ENCODE measurements at regions not wholly inside any gene's neighbourhood (a gene's known extent, or its start where the extent isn't known, plus 50 kb on each side); places are given as distances from the start of the nearest gene placed in this dataset.

GRCh38 chr3:88334187-88334868 is 184.6 kb downstream of the C3orf38 start:
- no peak for DNase-seq (ENCODE audit: low read depth in 2 of 2)
- Histone ChIP-seq H3K9ac (ENCODE audit: insufficient read depth, low read length) (no peak overlapping the region), H3K4me3 (replicated peaks in 1 of 4; ENCODE audit: control extremely low read depth in 1 of 4, insufficient read depth in 1 of 4, low read depth in 3 of 4, low read length in 4 of 4) (no peak overlapping the region), H3K27ac (ENCODE audit: insufficient read depth, low read length) (no peak overlapping the region), H4K20me1 (ENCODE audit: control insufficient read depth, extremely low read depth, insufficient read depth, low read length) (no peaks in the 10 kb centered on the region), H3K4me1 (ENCODE audit: control insufficient read depth, extremely low read depth, insufficient read depth, low read length) (no peaks in the 10 kb centered on the region), H3K36me3 (ENCODE audit: control insufficient read depth, insufficient read depth, low read length) (no peaks in the 10 kb centered on the region), H3K79me2 (ENCODE audit: control insufficient read depth, insufficient read depth, low read length) (no peaks in the 10 kb centered on the region), H3K9me3 (ENCODE audit: control insufficient read depth, insufficient read depth, low read depth, low read length) (no peaks in the 10 kb centered on the region), H2AFZ (ENCODE audit: low read length) (no peak overlapping the region), H3K27me3 (ENCODE audit: control insufficient read depth, insufficient read depth, low read length) (no peaks in the 10 kb centered on the region), H3K4me2 (ENCODE audit: extremely low read depth, insufficient read depth, low read length) (no peak overlapping the region)
- TF ChIP-seq, protein P1, sequence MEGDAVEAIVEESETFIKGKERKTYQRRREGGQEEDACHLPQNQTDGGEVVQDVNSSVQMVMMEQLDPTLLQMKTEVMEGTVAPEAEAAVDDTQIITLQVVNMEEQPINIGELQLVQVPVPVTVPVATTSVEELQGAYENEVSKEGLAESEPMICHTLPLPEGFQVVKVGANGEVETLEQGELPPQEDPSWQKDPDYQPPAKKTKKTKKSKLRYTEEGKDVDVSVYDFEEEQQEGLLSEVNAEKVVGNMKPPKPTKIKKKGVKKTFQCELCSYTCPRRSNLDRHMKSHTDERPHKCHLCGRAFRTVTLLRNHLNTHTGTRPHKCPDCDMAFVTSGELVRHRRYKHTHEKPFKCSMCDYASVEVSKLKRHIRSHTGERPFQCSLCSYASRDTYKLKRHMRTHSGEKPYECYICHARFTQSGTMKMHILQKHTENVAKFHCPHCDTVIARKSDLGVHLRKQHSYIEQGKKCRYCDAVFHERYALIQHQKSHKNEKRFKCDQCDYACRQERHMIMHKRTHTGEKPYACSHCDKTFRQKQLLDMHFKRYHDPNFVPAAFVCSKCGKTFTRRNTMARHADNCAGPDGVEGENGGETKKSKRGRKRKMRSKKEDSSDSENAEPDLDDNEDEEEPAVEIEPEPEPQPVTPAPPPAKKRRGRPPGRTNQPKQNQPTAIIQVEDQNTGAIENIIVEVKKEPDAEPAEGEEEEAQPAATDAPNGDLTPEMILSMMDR (conservative IDR thresholded peaks at IDR 0.05 in 1 of 2, IDR thresholded peaks at IDR 0.05 in 1 of 2; ENCODE audit: low read depth in 1 of 2, low read length in 2 of 2): no peak
- TF ChIP-seq EZH2 (IDR thresholded peaks at IDR 0.05; ENCODE audit: low read length, missing control alignments): no peak

DNA sequence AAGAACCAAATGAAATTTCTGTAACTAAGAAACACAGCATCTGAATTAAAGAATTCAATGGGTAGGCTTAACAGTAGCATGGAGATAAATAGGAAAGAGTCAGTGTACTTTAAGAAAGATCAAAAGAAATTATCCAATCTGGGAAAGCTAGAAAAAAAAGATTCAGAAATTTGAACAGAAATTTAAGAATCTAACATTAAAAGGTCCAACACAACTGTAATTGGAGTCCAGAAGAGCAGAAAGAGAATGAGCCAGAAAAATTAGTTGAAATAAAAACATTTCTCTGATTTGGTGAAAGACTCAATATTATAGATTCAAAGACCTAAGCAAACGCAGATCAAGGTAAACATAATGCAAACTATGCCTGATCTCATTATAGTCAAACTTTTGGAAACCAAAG is 187.1 kb downstream of the C3orf38 start:
- Histone ChIP-seq H3K27me3 (ENCODE audit: control insufficient read depth, insufficient read depth, low read length) (no peaks in the 10 kb centered on the region), H3K27ac (ENCODE audit: insufficient read depth, low read length) (no peak overlapping the region), H3K9me3 (ENCODE audit: control insufficient read depth, insufficient read depth, low read depth, low read length) (no peaks in the 10 kb centered on the region), H3K9ac (ENCODE audit: insufficient read depth, low read length) (no peak overlapping the region), H3K4me1 (ENCODE audit: control insufficient read depth, extremely low read depth, insufficient read depth, low read length) (no peaks in the 10 kb centered on the region), H3K36me3 (ENCODE audit: control insufficient read depth, insufficient read depth, low read length) (no peaks in the 10 kb centered on the region), H4K20me1 (ENCODE audit: control insufficient read depth, extremely low read depth, insufficient read depth, low read length) (no peaks in the 10 kb centered on the region), H3K4me2 (ENCODE audit: extremely low read depth, insufficient read depth, low read length) (no peak overlapping the region), H3K4me3 (replicated peaks in 1 of 4; ENCODE audit: control extremely low read depth in 1 of 4, insufficient read depth in 1 of 4, low read depth in 3 of 4, low read length in 4 of 4) (no peak overlapping the region), H3K79me2 (ENCODE audit: control insufficient read depth, insufficient read depth, low read length) (no peaks in the 10 kb centered on the region), H2AFZ (ENCODE audit: low read length) (no peak overlapping the region)
- no peak for DNase-seq (ENCODE audit: low read depth in 2 of 2)
- no peak for TF ChIP-seq EZH2 (IDR thresholded peaks at IDR 0.05; ENCODE audit: low read length, missing control alignments)
- TF ChIP-seq, protein P1 (conservative IDR thresholded peaks at IDR 0.05 in 1 of 2, IDR thresholded peaks at IDR 0.05 in 1 of 2; ENCODE audit: low read depth in 1 of 2, low read length in 2 of 2): no peak

DNA sequence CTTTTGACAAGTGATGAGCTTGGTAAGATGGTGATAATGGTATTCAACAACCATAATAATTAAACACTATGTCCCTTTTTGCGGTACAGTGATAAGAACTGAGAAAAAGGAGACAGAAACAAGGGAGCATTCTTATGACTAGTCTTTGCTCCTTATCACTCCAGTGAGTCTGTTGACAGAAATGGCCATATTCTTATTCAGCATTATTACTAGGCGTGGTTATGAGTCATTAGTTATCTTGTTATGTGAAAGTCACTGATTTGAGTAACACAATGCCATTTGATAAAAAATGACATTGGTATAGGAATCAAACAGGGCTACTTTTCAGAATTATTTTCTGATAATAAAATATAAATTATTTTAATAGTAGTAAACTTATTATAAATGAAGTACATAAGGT is 193.5 kb downstream of the C3orf38 start:
- H3K27me3 ChIP-seq (ENCODE audit: control insufficient read depth, insufficient read depth, low read length): no peaks in the 10 kb centered on the region
- no peaks in the 10 kb centered on the region for H3K4me1 ChIP-seq (ENCODE audit: control insufficient read depth, extremely low read depth, insufficient read depth, low read length)
- H4K20me1 ChIP-seq (ENCODE audit: control insufficient read depth, extremely low read depth, insufficient read depth, low read length): no peaks in the 10 kb centered on the region
- H3K9ac ChIP-seq (ENCODE audit: insufficient read depth, low read length): no peak overlapping the region
- no peak overlapping the region for H3K27ac ChIP-seq (ENCODE audit: insufficient read depth, low read length)
- H3K9me3 ChIP-seq (ENCODE audit: control insufficient read depth, insufficient read depth, low read depth, low read length): no peaks in the 10 kb centered on the region
- DNase-seq (ENCODE audit: low read depth in 2 of 2): no peak
- H3K4me3 ChIP-seq (replicated peaks in 1 of 4; ENCODE audit: control extremely low read depth in 1 of 4, insufficient read depth in 1 of 4, low read depth in 3 of 4, low read length in 4 of 4): no peak overlapping the region
- no peak overlapping the region for H3K4me2 ChIP-seq (ENCODE audit: extremely low read depth, insufficient read depth, low read length)
- TF ChIP-seq, protein P1 (conservative IDR thresholded peaks at IDR 0.05 in 1 of 2, IDR thresholded peaks at IDR 0.05 in 1 of 2; ENCODE audit: low read depth in 1 of 2, low read length in 2 of 2): no peak
- no peak for TF ChIP-seq EZH2 (IDR thresholded peaks at IDR 0.05; ENCODE audit: low read length, missing control alignments)
- no peaks in the 10 kb centered on the region for H3K79me2 ChIP-seq (ENCODE audit: control insufficient read depth, insufficient read depth, low read length)
- H2AFZ ChIP-seq (ENCODE audit: low read length): no peak overlapping the region
- H3K36me3 ChIP-seq (ENCODE audit: control insufficient read depth, insufficient read depth, low read length): no peaks in the 10 kb centered on the region
